CD4-positive, alpha-beta T cell treated with Interleukin-15 for 4 hours (primary cell): ENCODE measurements at regions not wholly inside any gene's neighbourhood (a gene's known extent, or its start where the extent isn't known, plus 50 kb on each side); places are given as distances from the start of the nearest gene placed in this dataset.

Experiments
- DNase-seq: peaks from one replicate; pipeline ENCODE4 v3.0.0-alpha.2; 2020; ENCODE audit warnings: low spot score

GRCh38 chr16:47779201-47780016 is 318.3 kb downstream of the PHKB start:
- peak; percentile 8 for DNase-seq

GRCh38 chr16:47778106-47778801 is 317.1 kb downstream of the PHKB start:
- DNase-seq = no peak

GRCh38 chr16:47777220-47777619 is 316.1 kb downstream of the PHKB start:
- DNase-seq = no peak

- DNase-seq = no peak
These were observed 313.5 kb downstream of the PHKB start for GRCh38 chr16:47774661-47775060.

- no peak for DNase-seq
These were observed 292.5 kb downstream of the PHKB start for GRCh38 chr16:47753659-47754058.
